ENCODE measurements at regions not wholly inside any gene's neighbourhood (a gene's known extent, or its start where the extent isn't known, plus 50 kb on each side); places are given as distances from the start of the nearest gene placed in this dataset.

- H3K9ac ChIP-seq (ENCODE audit: low read length), result no peak overlapping the region
- no peak overlapping the region for H3K4me2 ChIP-seq (ENCODE audit: low read length)
- H3K36me3 ChIP-seq (ENCODE audit: insufficient read depth, low read length), result no peaks in the 10 kb centered on the region
- H3F3A ChIP-seq (ENCODE audit: insufficient read depth, low read length, poor library complexity, severe bottlenecking), result no peaks in the 10 kb centered on the region
- H3K79me2 ChIP-seq (replicated peaks; ENCODE audit: insufficient read depth, low read length), result no peaks in the 10 kb centered on the region
- no peaks in the 10 kb centered on the region for H4K20me1 ChIP-seq (ENCODE audit: insufficient read depth)
- H3K27ac ChIP-seq (ENCODE audit: low read length), result no peak overlapping the region
- TF ChIP-seq SMC3 (conservative IDR thresholded peaks at IDR 0.05; ENCODE audit: poor library complexity) (no peak), TAF1 (IDR thresholded peaks at IDR 0.05; ENCODE audit: low read depth) (no peak), MXI1 (conservative IDR thresholded peaks at IDR 0.05; ENCODE audit: poor library complexity, severe bottlenecking) (no peak), REST (IDR thresholded peaks at IDR 0.05; ENCODE audit: borderline replicate concordance) (no peak), CTCF (IDR thresholded peaks at IDR 0.05; ENCODE audit: poor library complexity, severe bottlenecking) (no peak), RAD21 (conservative IDR thresholded peaks at IDR 0.05) (no peak), POLR2AphosphoS5 (IDR thresholded peaks at IDR 0.05) (no peak), EZH2 (IDR thresholded peaks at IDR 0.05; ENCODE audit: borderline replicate concordance, insufficient read depth, low read length, poor library complexity, severe bottlenecking) (no peak), EP300 (conservative IDR thresholded peaks at IDR 0.05; ENCODE audit: poor library complexity, severe bottlenecking) (no peak)
- no peaks in the 10 kb centered on the region for H3K9me3 ChIP-seq (ENCODE audit: low read length)
- H3K4me3 ChIP-seq (ENCODE audit: low read length), result no peak overlapping the region
- no peaks in the 10 kb centered on the region for H3K9me2 ChIP-seq (ENCODE audit: insufficient read depth, low read length)
- no peak overlapping the region for H2AFZ ChIP-seq (ENCODE audit: low read depth, low read length)
- H3K27me3 ChIP-seq (ENCODE audit: insufficient read depth, low read depth, low read length), result no peaks in the 10 kb centered on the region
These were observed 275.4 kb upstream of the C2CD4B start for GRCh38 chr15:62440362-62441105.

GRCh38 chr15:62444104-62445022, 279.3 kb upstream of the C2CD4B start:
- Histone ChIP-seq H3K4me2 (ENCODE audit: low read length) (no peak overlapping the region), H2AFZ (ENCODE audit: low read depth, low read length) (no peak overlapping the region)
- TF ChIP-seq EZH2 (IDR thresholded peaks at IDR 0.05; ENCODE audit: borderline replicate concordance, insufficient read depth, low read length, poor library complexity, severe bottlenecking), result no peak
- TF ChIP-seq RAD21 (conservative IDR thresholded peaks at IDR 0.05), result no peak
- no peak for TF ChIP-seq CTCF (IDR thresholded peaks at IDR 0.05; ENCODE audit: poor library complexity, severe bottlenecking)
- no peak for TF ChIP-seq REST (IDR thresholded peaks at IDR 0.05; ENCODE audit: borderline replicate concordance)
- no peak for TF ChIP-seq TAF1 (IDR thresholded peaks at IDR 0.05; ENCODE audit: low read depth)
- TF ChIP-seq POLR2AphosphoS5 (IDR thresholded peaks at IDR 0.05), result no peak
- no peak for TF ChIP-seq MXI1 (conservative IDR thresholded peaks at IDR 0.05; ENCODE audit: poor library complexity, severe bottlenecking)

More at GRCh38 chr15:62444104-62445022, 279.3 kb upstream of the C2CD4B start:
- Histone ChIP-seq H3K27ac (ENCODE audit: low read length) (no peak overlapping the region), H3K4me3 (ENCODE audit: low read length) (no peak overlapping the region), H3F3A (ENCODE audit: insufficient read depth, low read length, poor library complexity, severe bottlenecking) (no peaks in the 10 kb centered on the region), H3K9ac (ENCODE audit: low read length) (no peak overlapping the region), H3K9me3 (ENCODE audit: low read length) (no peaks in the 10 kb centered on the region), H4K20me1 (ENCODE audit: insufficient read depth) (no peaks in the 10 kb centered on the region), H3K79me2 (replicated peaks; ENCODE audit: insufficient read depth, low read length) (no peaks in the 10 kb centered on the region), H3K27me3 (ENCODE audit: insufficient read depth, low read depth, low read length) (no peaks in the 10 kb centered on the region), H3K36me3 (ENCODE audit: insufficient read depth, low read length) (no peaks in the 10 kb centered on the region), H3K9me2 (ENCODE audit: insufficient read depth, low read length) (no peaks in the 10 kb centered on the region)
